ENCODE measurements at regions not wholly inside any gene's neighbourhood (a gene's known extent, or its start where the extent isn't known, plus 50 kb on each side); places are given as distances from the start of the nearest gene placed in this dataset.

- no peak overlapping the region for H4K91ac ChIP-seq (ENCODE audit: insufficient read length, low read depth, low read length)
- peaks cover 4% of the 10 kb centered on the region for H3K27me3 Mint-ChIP-seq (ENCODE audit: low read depth)
- H3K27ac Mint-ChIP-seq, result no peak overlapping the region; a peak in 1 of 7 replicates
- H3K23ac ChIP-seq (ENCODE audit: insufficient read length, low read depth, low read length), result no peak overlapping the region
- no peaks in the 10 kb centered on the region for H3K27me3 ChIP-seq (ENCODE audit: insufficient read depth, low read length)
- H3K56ac ChIP-seq (ENCODE audit: insufficient read length, low read depth, low read length), result no peak overlapping the region
- no peaks in the 10 kb centered on the region; a peak in 1 of 5 replicates for H3K9me3 Mint-ChIP-seq
- no peaks in the 10 kb centered on the region for H4K20me1 ChIP-seq (ENCODE audit: control insufficient read depth, insufficient read depth, insufficient read length)
- no peaks in the 10 kb centered on the region for H3K23me2 ChIP-seq (ENCODE audit: insufficient read length, low read depth, low read length, poor library complexity, severe bottlenecking)
- H3K4me2 ChIP-seq (ENCODE audit: insufficient read depth, insufficient read length, low read length), result no peak overlapping the region
- H2AFZ ChIP-seq (ENCODE audit: low read length), result no peak overlapping the region
- no peak for DNase-seq
- H2BK20ac ChIP-seq (ENCODE audit: low read depth, low read length, poor library complexity, severe bottlenecking), result no peak overlapping the region
- H3K9me3 ChIP-seq (ENCODE audit: control insufficient read depth, low read depth, low read length), result no peaks in the 10 kb centered on the region
- no peaks in the 10 kb centered on the region for H3K4me1 ChIP-seq (ENCODE audit: insufficient read depth, low read length)
- no peak overlapping the region for H2AK5ac ChIP-seq (ENCODE audit: insufficient read length, low read length)
- H3K4me3 Mint-ChIP-seq, result no peak overlapping the region
- no peaks in the 10 kb centered on the region; a peak in 1 of 7 replicates for H3K36me3 Mint-ChIP-seq (ENCODE audit: insufficient read depth in 1 of 3, low read depth in 3 of 3)
- H3K9ac ChIP-seq (ENCODE audit: extremely low read depth, insufficient read length, low read length), result no peak overlapping the region
- no peak overlapping the region for H3K14ac ChIP-seq (ENCODE audit: insufficient read depth, low read length)
- H3K79me1 ChIP-seq (ENCODE audit: insufficient read depth, low read depth, low read length, poor library complexity, severe bottlenecking), result no peaks in the 10 kb centered on the region
- H2BK12ac ChIP-seq (ENCODE audit: insufficient read length, low read depth, low read length), result no peak overlapping the region
- no peak overlapping the region for H4K5ac ChIP-seq (ENCODE audit: insufficient read length, low read depth, low read length)
- no peak overlapping the region for H2BK120ac ChIP-seq (ENCODE audit: low read depth, low read length, poor library complexity, severe bottlenecking)
- no peaks in the 10 kb centered on the region for H3K4me1 Mint-ChIP-seq
- no peak overlapping the region for H3K18ac ChIP-seq (ENCODE audit: insufficient read length, low read depth, low read length)
- H3K79me2 ChIP-seq (ENCODE audit: insufficient read depth, low read length), result no peaks in the 10 kb centered on the region
- H2BK15ac ChIP-seq (ENCODE audit: low read depth, low read length), result no peak overlapping the region
- no peak overlapping the region for H2BK5ac ChIP-seq (ENCODE audit: insufficient read length, low read length)
- no peak overlapping the region for H3K4ac ChIP-seq (ENCODE audit: low read depth, low read length)
- H4K8ac ChIP-seq (replicated peaks; ENCODE audit: insufficient read length, low read depth, low read length), result no peak overlapping the region
- H3T11ph ChIP-seq (ENCODE audit: low read length), result no peak overlapping the region
- no peak overlapping the region for H3K27ac ChIP-seq (ENCODE audit: insufficient read length, low read depth, low read length)
- no CpG with 5 or more reads among the region's 2 CpGs for WGBS (ENCODE audit: extremely low coverage, insufficient read length, low lambda C conversion rate)
- TF ChIP-seq CTCF (conservative IDR thresholded peaks at IDR 0.05), result no peak
Measured at GRCh38 chr19:30780456-30780855, 408.3 kb downstream of the ZNF536 start.

All from H9 (cell line).